GM18520 (cell line): ENCODE measurements at regions not wholly inside any gene's neighbourhood (a gene's known extent, or its start where the extent isn't known, plus 50 kb on each side); places are given as distances from the start of the nearest gene placed in this dataset.

Experiments used
- ATAC-seq: cut with Tn5 transposase; IDR thresholded peaks from one replicate; pipeline ENCODE4 v1.9.1; 2021; ENCODE audit not compliant: unreplicated experiment

DNA sequence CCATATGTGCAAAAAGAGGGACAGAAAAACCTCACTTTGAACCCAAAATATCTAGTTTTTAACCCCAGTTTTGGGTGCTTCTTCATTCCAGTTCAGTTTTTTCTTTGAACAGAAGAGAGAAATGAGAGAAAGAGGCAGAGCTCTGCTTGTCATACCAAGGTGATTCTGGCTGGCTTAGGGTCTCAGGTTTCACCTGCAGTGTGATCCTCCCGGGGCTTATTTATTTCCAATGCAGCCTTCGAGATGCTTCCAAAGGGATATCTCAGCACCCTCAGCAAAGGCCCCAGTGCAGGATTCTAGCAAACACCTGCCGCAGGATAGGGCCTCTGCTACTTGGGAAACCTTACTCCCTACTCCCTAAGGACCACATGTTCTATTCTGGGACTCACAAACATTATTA is 131.3 kb downstream of the WDR11 start:
- no peak for ATAC-seq

GRCh38 chr10:120983721-120984120 is 132.6 kb downstream of the WDR11 start:
- no peak for ATAC-seq

GRCh38 chr10:120984221-120984620 is 133.1 kb downstream of the WDR11 start:
- ATAC-seq: no peak

DNA sequence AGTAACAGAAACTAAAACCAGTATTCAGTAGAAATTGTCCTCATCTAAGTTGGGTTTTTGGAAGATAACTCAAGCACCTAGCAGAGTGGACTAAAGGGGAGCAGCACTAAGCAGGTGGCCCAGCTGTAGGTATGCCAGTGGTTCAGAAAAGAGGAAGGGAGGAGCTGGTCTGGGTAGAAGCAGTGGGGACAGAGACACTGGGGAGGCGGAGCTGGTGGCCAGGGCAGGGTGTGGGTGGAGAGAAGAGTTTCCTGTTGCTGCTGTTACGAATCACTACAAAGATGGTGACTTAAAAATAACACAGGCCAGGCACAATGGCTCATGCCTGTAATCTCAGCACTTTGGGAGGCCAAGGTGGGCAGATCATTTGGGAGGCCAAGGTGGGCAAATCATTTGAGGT is 136.2 kb downstream of the WDR11 start:
- ATAC-seq: no peak

GRCh38 chr10:120988751-120989150 is 137.6 kb downstream of the WDR11 start:
- no peak for ATAC-seq

GRCh38 chr10:120989279-120989678 is 138.1 kb downstream of the WDR11 start:
- ATAC-seq: no peak

- no peak for ATAC-seq
Measured at GRCh38 chr10:120989996-120990598, 138.9 kb downstream of the WDR11 start.

DNA sequence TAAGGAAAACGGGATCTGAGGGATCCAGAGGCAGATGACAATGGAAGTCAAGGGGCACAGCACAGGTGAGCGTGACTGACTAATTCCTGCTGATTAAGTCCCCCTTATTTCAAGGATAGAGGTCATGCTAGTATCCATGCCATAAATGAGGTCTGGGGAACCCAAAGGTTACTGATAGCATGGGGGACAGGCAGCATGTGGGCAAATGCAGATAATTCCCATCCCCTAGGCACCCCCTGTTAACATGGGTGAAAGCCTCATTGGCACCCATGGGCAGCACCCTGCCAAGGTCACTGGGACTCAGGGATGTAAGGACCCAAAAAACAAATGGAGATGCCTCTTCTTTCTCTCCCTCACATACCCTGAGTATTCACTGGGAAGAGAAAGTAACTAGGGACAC is 139.7 kb downstream of the WDR11 start:
- ATAC-seq: no peak

- ATAC-seq: no peak
Measured at GRCh38 chr10:120993089-120993488, 141.9 kb downstream of the WDR11 start.

DNA sequence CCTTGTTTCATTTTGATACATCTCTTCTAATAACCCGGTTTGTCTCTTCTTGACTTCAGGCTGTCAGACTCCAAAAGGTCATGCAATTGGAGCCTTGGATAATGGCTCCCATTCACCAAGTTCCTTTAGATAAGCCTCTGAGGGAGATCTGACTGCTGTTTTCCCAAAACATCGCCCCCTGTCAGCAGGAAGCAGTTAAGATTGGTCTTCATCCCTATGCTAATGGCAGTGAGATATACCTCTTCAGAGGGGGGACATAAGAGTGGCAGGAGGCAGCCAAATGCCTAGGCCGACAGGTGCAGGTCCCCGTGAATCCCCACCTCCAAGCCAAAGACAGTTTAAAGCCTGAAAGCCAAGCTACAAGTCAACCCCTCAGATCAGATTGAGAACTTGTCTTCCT is 144.6 kb downstream of the WDR11 start:
- no peak for ATAC-seq

DNA sequence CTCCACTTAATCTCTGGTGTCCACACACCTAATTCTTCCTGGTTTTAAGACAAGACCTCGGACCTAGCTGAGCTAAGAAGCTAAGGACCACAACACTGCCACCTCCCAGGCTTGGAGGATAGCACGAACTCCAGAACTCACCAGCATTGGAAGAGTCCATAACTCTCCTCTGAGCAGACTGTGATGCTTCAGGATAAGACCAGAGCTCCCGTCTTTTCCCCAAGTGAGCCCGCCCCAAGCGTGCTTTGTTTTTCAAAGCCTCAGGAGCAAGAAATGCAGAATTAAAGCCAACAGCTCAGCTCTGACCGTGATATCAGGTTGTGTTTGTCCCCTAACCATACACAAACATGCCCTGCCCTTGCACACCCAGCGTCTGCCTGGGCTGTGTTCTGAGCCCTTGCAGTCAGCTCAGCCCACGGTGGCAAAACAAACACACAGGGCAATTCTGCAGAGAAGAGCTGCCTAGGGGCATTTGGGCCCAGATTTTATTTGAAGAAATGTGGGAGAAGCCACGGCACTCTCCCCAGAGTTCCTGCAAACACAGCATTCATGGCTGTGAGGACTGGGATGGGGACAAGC is 145.4 kb downstream of the WDR11 start:
- no peak for ATAC-seq

DNA sequence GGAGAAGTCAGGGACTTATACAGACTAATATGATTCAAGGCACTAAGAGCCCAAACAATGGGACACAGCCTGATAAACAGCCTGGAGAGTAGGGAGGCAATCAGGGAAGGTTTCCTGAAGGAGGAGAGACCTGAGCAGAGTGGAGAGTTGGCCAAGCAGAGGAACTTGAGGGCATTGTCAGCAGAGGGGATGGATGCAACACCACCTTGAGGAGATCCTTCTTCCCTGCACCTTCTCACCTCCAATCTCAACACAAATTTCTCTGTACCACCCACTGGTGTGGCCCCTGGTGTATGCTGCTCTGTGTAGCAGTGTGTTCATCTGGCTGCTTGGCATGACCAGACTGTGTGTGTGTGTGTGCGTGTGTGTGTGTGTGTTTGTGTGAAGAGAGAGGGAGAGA is 146.2 kb downstream of the WDR11 start:
- ATAC-seq: no peak

- ATAC-seq: no peak
Measured at GRCh38 chr10:120997756-120998155, 146.6 kb downstream of the WDR11 start.

GRCh38 chr10:120998251-120998650 is 147.1 kb downstream of the WDR11 start:
- ATAC-seq: no peak

DNA sequence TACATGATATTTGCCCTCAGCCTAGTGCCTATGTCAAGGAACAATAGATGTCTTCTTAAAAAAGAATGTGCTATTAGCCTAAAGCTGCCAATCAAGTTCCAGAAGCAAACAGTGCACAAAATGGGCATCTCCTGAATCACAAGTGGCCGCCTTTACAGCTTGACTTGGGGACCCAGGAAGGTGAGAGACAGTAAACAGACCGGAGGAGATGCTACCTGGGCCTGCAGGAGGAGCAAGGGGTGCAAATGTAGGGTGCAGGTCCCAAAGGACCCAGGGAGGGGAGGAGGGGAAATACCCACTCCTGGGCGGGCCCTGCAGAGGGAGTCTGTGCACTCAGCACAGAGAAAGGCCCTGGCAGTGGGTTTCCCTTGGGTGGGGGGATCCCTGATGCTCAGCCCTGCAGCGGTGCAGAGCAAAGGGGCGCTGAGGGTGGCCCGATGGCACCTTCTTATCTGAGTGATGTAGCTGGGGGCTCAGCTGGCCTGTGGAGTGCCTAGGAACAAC is 147.7 kb downstream of the WDR11 start:
- no peak for ATAC-seq

- no peak for ATAC-seq
Measured at GRCh38 chr10:120999868-121000267, 148.7 kb downstream of the WDR11 start.

DNA sequence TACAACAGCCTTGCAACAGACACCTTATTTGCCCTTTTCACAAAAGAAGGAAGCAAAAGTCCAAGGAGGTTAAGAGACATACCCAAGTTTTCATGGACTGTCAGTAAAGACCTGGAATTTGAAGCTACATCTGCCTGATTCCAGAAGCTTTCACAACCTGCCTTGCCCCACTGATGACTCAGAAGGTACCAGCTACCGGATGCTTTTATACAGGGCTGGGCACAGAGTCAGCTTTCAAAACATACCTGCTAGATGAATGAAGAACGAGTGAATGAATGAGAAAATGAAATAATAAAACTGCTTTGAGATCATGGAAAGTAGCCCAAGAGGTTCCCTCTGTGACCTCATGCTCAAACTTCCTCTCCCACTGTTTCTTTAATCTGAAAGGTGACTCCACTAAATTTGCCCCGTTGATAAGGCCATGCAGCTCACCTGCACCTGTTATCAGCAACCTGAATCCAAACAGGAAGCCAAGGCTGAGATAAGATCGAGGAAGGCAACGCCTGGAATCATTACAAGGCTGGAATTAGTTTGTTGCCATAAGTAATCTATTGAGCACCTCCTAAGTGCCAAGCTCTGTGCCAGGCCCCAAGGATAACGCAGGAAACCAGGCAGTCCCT is 151.5 kb downstream of the WDR11 start:
- no peak for ATAC-seq

- no peak for ATAC-seq
Measured at GRCh38 chr10:121005948-121006587, 154.9 kb downstream of the WDR11 start.

- ATAC-seq: no peak
Measured at GRCh38 chr10:121007264-121007663, 156.1 kb downstream of the WDR11 start.

DNA sequence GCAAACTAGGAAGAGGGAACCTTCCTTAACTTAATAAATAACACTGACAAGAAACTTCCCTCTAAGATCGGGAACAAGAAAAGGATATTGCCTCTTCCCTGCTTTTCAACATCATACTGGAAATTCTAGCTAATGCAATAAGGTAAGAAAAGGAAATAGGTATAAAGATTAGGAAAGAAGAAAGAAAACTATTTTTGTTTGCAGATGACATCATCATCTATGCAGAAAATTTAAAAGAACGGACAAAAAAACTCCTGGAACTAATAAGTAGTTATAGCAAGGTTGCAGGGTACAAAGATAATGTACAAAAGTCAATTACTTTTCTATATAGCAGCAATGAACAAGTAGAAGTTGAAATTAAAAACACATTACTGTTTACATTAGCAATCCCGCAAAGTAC is 164.8 kb downstream of the WDR11 start:
- no peak for ATAC-seq

DNA sequence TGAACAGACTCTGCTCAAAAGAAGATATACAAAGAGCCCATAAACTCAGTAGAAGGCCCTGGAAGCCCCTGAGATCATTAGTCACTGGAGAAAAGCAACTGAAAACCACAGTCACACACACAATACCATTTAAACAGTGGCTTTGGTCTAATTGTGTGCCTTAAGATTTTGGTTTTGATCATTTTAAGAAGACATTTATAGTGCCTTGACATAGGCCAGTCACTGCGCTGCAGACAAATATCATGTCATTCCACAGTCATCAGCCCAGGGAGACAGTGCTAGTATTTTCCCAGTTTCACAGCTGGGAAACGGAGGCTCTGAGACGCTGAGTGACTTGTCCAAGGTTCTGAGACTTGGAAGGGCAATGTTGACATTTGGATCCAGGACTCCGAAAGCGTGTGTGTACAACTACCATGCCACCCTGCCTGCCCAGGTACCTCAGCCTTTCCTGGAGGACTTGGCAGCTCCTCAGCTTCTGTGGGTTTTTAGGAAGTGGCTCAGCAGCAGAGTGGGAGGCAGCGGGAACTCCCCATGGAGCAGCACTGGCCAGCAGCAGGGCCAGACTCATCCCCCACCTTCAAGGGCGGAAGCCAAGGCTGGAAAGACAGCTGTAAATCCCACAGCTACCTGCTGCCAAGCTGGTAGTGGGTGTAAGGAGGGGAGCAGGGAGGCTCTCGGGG is 173.9 kb downstream of the WDR11 start:
- ATAC-seq: no peak

DNA sequence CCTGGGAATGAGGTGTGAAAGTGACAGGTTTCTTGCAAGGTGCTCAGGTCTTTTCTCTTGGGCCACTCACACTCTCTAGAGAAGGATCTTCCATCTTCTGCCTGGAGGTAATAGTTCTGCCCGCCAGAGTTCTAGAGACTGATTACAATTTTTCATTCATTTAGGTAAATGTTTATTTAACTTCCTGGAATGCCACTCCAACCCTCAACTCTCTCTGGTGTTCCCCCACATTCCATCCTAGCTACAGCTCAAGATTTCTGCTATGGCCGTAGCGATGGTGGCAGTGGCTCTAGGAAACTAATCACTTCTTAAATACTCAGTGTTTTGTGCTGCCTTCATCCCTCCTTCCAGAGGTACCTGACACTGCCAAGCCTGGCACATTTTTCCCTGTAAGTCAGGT is 174.6 kb downstream of the WDR11 start:
- no peak for ATAC-seq
